ES-I3 (cell line): ENCODE measurements at regions not wholly inside any gene's neighbourhood (a gene's known extent, or its start where the extent isn't known, plus 50 kb on each side); places are given as distances from the start of the nearest gene placed in this dataset.

Experiments used
- H3K36me3 ChIP-seq: 2 replicates; pipeline ENCODE4 v1.6.1; 2013; ENCODE audit warnings: mild to moderate bottlenecking, low read length, control low read depth, moderate library complexity; ENCODE audit not compliant: insufficient read depth
- H3K4me1 ChIP-seq: 2 replicates; pipeline ENCODE4 v1.6.1; 2013; ENCODE audit warnings: mild to moderate bottlenecking, control low read depth, low read length; ENCODE audit not compliant: insufficient read depth
- H3K9ac ChIP-seq: 2 replicates; pipeline ENCODE4 v1.6.1; 2013; ENCODE audit warnings: low read depth, mild to moderate bottlenecking, low read length, moderate library complexity
- H3K9me3 ChIP-seq: 2 replicates; pipeline ENCODE4 v1.6.1; 2013; ENCODE audit warnings: mild to moderate bottlenecking, low read length, moderate library complexity; ENCODE audit not compliant: control insufficient read depth, insufficient read depth

DNA sequence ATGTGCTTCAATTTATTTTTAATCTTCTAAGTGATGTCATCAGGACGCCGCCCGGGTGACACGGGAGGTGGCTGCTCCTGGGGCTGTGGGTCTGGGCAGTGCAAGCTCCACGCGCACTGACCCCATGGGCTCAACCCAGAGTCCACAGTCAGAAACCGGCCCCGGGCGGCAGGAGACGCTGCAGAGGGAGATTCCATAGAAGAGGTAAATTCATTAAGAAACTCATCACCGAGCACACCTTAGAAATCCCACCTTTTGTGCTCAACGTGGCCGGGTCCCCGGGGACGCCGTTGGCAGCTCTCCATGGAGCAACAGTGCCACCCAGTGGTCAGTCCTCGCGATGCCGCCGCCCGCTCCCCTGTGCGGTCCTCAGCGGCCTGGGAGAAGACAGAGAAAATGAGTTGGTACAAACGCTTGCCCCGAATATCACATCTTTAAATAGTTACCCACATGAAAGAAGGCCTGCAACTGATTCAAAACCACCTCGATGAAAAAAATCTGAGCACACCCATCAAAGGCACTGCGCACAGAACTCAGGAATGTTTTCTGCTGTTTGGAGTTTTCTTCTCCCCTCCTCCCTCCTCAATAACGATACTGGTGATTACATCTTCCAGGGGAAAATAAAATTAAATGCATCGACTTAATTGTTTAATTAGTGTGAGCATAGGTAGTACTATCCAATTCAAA, 92.6 kb downstream of the CMPK2 start:
- no peaks in the 10 kb centered on the region for H3K36me3 ChIP-seq
- H3K4me1 ChIP-seq: no peaks in the 10 kb centered on the region
- H3K9ac ChIP-seq: peak overlapping the region; percentile 54; the same call in 1 of the 2 replicates
- no peaks in the 10 kb centered on the region for H3K9me3 ChIP-seq

DNA sequence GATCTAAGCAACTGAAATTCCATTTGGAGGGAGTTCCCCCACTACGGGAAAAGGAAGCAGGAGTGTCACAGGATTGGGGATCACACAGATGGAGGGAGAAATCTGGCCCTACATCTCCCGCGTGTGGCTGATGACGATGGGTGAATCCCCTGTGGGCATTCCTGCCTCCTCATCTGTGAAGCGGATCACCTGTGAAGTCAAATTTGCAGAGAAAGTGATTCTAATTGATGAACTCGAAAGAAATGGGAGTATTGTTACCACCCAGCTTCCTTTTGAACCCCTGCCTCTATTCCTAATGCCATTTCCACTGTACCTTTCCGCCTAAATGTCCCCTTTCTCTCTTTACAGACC, 92.0 kb downstream of the CMPK2 start:
- no peaks in the 10 kb centered on the region for H3K36me3 ChIP-seq
- no peaks in the 10 kb centered on the region for H3K4me1 ChIP-seq
- H3K9ac ChIP-seq: no peak overlapping the region
- no peaks in the 10 kb centered on the region for H3K9me3 ChIP-seq

DNA sequence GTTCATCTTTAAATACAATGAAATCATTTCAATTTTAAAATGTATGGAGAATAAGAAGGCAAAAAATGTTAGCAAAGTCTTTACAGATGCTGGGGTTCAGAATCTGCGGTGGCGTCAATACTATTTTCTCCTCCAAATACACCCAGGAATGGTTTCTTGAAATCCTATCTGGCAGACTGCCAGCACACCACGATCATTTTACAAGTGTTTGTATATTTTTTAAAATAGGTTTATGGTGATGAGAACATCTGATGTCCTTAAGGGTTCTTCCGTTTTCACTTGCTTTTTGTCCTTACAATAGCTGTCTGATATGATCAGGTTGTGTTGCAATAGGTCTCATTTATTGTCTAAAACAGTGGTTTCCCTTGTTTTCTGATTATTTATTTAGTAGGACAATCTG, 89.6 kb downstream of the CMPK2 start:
- no peak overlapping the region for H3K9ac ChIP-seq
- no peaks in the 10 kb centered on the region for H3K9me3 ChIP-seq
- H3K36me3 ChIP-seq: no peaks in the 10 kb centered on the region
- H3K4me1 ChIP-seq: no peaks in the 10 kb centered on the region

DNA sequence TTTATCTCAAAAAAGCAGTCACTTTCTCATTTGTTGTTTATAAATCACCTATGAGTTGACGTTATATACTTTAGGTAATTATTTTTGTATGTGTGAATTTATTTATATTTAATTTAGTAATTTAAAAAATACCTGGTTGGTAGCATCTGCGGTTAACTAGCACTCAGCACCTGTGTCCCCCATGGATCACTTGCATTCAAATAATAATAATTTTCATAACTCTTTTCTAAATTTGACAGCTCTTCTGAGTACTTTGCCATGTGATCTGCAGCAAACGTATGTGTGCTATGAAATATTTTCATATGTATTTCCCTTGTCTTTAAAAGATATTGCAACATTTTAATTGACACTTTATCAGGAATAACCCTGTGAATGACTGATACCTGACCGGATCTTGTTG, 88.1 kb downstream of the CMPK2 start:
- Histone ChIP-seq H3K9ac (no peak overlapping the region), H3K4me1 (no peaks in the 10 kb centered on the region), H3K9me3 (no peaks in the 10 kb centered on the region), H3K36me3 (no peaks in the 10 kb centered on the region)

- Histone ChIP-seq H3K36me3 (no peaks in the 10 kb centered on the region), H3K9me3 (no peaks in the 10 kb centered on the region), H3K4me1 (no peaks in the 10 kb centered on the region), H3K9ac (no peak overlapping the region)
Measured at GRCh38 chr2:6780765-6781274, 84.9 kb downstream of the CMPK2 start.

GRCh38 chr2:6782517-6783237, 83.0 kb downstream of the CMPK2 start:
- no peaks in the 10 kb centered on the region for H3K9me3 ChIP-seq
- H3K9ac ChIP-seq: no peak overlapping the region
- no peaks in the 10 kb centered on the region for H3K36me3 ChIP-seq
- H3K4me1 ChIP-seq: no peaks in the 10 kb centered on the region

GRCh38 chr2:6783238-6783614, 82.5 kb downstream of the CMPK2 start:
- Histone ChIP-seq H3K4me1 (no peaks in the 10 kb centered on the region), H3K36me3 (no peaks in the 10 kb centered on the region), H3K9me3 (no peaks in the 10 kb centered on the region), H3K9ac (no peak overlapping the region)

GRCh38 chr2:6784291-6784690, 81.4 kb downstream of the CMPK2 start:
- no peaks in the 10 kb centered on the region for H3K36me3 ChIP-seq
- H3K9me3 ChIP-seq: no peaks in the 10 kb centered on the region
- no peak overlapping the region for H3K9ac ChIP-seq
- H3K4me1 ChIP-seq: no peaks in the 10 kb centered on the region

DNA sequence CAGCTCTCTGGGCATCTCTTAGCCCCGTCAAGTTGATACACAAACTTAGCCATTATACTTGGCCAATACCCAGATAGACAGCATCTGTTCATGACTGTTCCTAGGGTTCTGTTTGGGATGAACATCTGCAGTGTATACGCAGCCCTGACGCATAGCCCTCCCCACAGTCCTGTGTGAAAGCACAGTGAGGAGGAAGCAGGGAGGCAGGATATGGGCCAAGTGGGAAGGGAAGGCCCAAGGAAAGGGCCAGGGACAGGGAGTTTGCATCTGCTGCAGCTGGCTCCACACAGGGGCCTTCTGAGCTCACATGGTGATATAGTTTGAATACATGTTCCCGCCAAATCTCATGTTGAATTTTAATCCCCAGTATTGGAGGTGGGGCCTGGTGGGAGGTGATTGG, 80.2 kb downstream of the CMPK2 start:
- H3K9ac ChIP-seq: no peak overlapping the region
- H3K9me3 ChIP-seq: no peaks in the 10 kb centered on the region
- no peaks in the 10 kb centered on the region for H3K4me1 ChIP-seq
- H3K36me3 ChIP-seq: no peaks in the 10 kb centered on the region

- Histone ChIP-seq H3K9me3 (no peaks in the 10 kb centered on the region), H3K36me3 (no peaks in the 10 kb centered on the region), H3K9ac (no peak overlapping the region), H3K4me1 (no peaks in the 10 kb centered on the region)
Measured at GRCh38 chr2:6787376-6787775, 78.3 kb downstream of the CMPK2 start.

GRCh38 chr2:6788614-6789013, 77.1 kb downstream of the CMPK2 start:
- Histone ChIP-seq H3K9ac (no peak overlapping the region), H3K4me1 (no peaks in the 10 kb centered on the region), H3K9me3 (no peaks in the 10 kb centered on the region), H3K36me3 (no peaks in the 10 kb centered on the region)

DNA sequence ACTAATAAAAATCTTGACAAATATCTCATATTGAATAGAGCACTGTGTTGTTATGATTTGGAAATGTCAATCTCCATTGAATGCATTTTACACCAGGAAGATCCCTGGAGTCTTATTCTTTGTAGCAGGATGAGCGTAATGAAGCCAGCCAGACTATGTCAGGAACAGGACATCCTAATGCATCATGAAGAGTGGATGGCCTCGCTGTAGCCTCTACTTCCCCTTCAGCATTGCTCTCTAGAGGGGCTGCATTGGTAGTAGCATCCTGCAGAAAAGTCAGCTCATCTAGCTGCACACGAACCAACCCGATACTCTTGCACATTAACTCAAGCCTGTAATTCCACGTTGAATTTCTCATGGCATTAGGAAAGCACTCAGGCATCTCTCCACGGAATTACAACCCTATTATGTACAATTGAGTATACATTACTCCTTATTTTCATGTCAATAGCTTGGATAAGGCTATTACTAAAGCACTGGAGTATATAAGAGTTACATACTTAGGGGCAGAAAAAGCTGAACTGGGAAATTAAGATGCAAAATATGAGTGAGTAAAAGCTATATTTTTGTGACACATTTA, 76.1 kb downstream of the CMPK2 start:
- H3K4me1 ChIP-seq: no peaks in the 10 kb centered on the region
- no peak overlapping the region for H3K9ac ChIP-seq
- no peaks in the 10 kb centered on the region for H3K9me3 ChIP-seq
- H3K36me3 ChIP-seq: no peaks in the 10 kb centered on the region

DNA sequence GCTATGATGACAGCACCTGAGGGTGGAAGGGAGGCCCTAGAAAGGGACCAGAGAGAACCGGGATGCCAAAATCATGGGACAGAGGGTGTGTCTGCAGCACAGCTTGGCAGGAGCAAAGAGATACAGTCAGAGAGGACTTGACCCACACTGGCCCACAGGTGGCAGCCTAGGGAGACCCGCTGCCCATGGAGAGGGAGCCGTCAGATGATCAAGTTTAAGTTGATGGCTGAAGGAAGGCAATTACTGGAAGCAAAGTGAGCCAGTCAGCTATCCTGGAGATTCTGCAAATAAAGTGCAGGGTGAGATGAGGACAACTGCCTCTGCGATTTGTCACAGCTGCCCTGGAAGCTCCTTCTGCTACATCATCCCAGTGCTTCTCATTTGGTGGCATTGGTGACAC, 74.0 kb downstream of the CMPK2 start:
- Histone ChIP-seq H3K4me1 (no peaks in the 10 kb centered on the region), H3K9me3 (no peaks in the 10 kb centered on the region), H3K36me3 (no peaks in the 10 kb centered on the region), H3K9ac (no peak overlapping the region)

DNA sequence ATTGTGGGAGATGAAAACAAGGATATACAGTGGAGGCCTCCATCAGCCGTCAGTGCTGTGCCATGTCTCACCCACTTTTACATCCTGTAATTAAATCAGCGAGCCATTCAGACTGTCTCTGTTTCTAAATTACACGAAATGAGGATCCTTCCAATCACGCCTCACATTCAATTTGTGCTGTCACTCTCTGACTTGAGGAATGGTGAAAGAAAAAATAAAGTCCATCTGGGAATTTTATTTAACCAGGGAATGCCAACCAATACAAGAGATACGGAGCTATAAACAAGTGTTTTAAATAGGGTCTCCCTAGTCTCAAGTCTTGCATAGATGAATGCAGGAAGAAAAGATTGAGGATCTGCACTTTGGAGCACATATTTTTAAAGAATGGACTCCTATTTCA, 72.8 kb downstream of the CMPK2 start:
- Histone ChIP-seq H3K36me3 (no peaks in the 10 kb centered on the region), H3K9me3 (no peaks in the 10 kb centered on the region), H3K9ac (no peak overlapping the region), H3K4me1 (no peaks in the 10 kb centered on the region)

GRCh38 chr2:6793371-6793770, 72.3 kb downstream of the CMPK2 start:
- H3K36me3 ChIP-seq: no peaks in the 10 kb centered on the region
- H3K9me3 ChIP-seq: no peaks in the 10 kb centered on the region

More at GRCh38 chr2:6793371-6793770, 72.3 kb downstream of the CMPK2 start:
- Histone ChIP-seq H3K4me1 (no peaks in the 10 kb centered on the region), H3K9ac (no peak overlapping the region)
